Esophagus muscularis mucosa (tissue), 4 donors: ENCODE measurements at regions not wholly inside any gene's neighbourhood (a gene's known extent, or its start where the extent isn't known, plus 50 kb on each side); places are given as distances from the start of the nearest gene placed in this dataset.

Source experiments
- DNase-seq: peaks from one replicate; pipeline ENCODE4 v3.0.0-alpha.2; 2017; ENCODE audit errors: extremely low spot score
- H3K27ac ChIP-seq, 4 donors: fragments of 200-600 bp; sonication (generic); replicated peaks in 1 of 4; 1 replicate in 3 of 4; 2 replicates in 1 of 4; pipeline ENCODE4 v1.5.1; 2016 to 2019; ENCODE audit warnings: mild to moderate bottlenecking in 1 of 4
- H3K27me3 ChIP-seq, 4 donors: fragments of 200-600 bp; sonication (generic); one replicate each; pipeline versions ENCODE4 v1.5.1 to v1.6.0; 2016 to 2019
- H3K36me3 ChIP-seq, 4 donors: fragments of 200-600 bp; sonication (generic); one replicate each; pipeline ENCODE4 v1.5.1; 2016 to 2019
- H3K4me1 ChIP-seq, 4 donors: fragments of 200-600 bp; sonication (generic); one replicate each; pipeline ENCODE4 v1.5.1; 2016 to 2019
- H3K4me3 ChIP-seq, 4 donors: fragments of 200-600 bp; sonication (generic); 1 replicate in 2 of 4; 2 replicates in 2 of 4; pipeline ENCODE4 v1.5.1; 2016 to 2019; ENCODE audit warnings: mild to moderate bottlenecking in 4 of 4, moderate library complexity in 1 of 4
- H3K9me3 ChIP-seq, 4 donors: fragments of 200-600 bp; sonication (generic); 1 replicate in 3 of 4; 2 replicates in 1 of 4; pipeline ENCODE4 v1.5.1; 2016 to 2019
- EP300 ChIP-seq: sonication (generic); formaldehyde crosslinking; IDR thresholded peaks from one replicate; pipeline ENCODE4 v1.6.1; 2017; ENCODE audit warnings: antibody characterized with exemption
- POLR2A ChIP-seq: fragments of 450-650 bp; IDR thresholded peaks from one replicate; pipeline ENCODE4 v1.6.1; 2017; ENCODE audit warnings: antibody characterized with exemption, moderate library complexity, mild to moderate bottlenecking, low read depth
- POLR2AphosphoS5 ChIP-seq, 2 donors: sonication (generic); formaldehyde crosslinking; IDR thresholded peaks; one replicate each; pipeline ENCODE4 v1.6.1; 2017; ENCODE audit warnings: antibody characterized with exemption in 2 of 2
- WGBS: methylation state at CpG from one replicate; pipeline ENCODE4 v1.1.5; 2018; 5-methylcytosine and 5-hydroxymethylcytosine counted together
- intact Hi-C: fragments of 100-400 bp; cut with DNase I; formaldehyde crosslinking; loops from one replicate; pipeline ENCODE4 v1.15.1; 2023
- TF ChIP-seq, protein P1 (sequence below), 3 experiments: fragments of 200-600 bp in 2 of 3; fragments of 450-650 bp in 1 of 3; sonication (generic) in 2 of 3; IDR thresholded peaks; one replicate each; pipeline ENCODE4 v1.5.1; 2017 to 2019; ENCODE audit warnings: antibody characterized with exemption in 3 of 3, mild to moderate bottlenecking in 2 of 3, moderate library complexity in 1 of 3

DNA sequence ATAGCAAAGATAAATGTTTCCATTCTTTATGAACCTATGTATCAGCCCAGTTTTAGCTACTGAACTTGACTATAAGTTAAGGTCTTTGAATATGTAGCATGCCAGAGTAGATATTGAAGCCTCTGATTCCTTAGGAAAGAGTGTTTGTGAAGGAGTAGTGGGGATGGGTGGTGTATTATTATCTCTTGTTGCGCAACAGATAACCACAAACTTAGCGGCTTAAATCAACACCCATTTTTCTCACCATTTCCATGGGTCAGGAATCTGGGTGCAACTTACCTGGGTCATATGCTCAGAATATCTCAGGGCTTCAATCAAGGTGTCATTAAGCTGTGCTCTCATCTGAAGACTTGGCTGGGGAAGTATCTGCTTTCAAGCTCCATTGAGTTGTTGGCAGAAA lies 251.4 kb upstream of the PUDP start:
- H3K27me3 ChIP-seq = no peaks in the 10 kb centered on the region
- no peaks in the 10 kb centered on the region for H3K4me1 ChIP-seq
- no peak overlapping the region for H3K4me3 ChIP-seq
- DNase-seq = no peak
- H3K36me3 ChIP-seq = no peaks in the 10 kb centered on the region
- intact Hi-C loops = no loop called here
- 98% methylated on average over 2 of the region's 2 CpGs for WGBS
- H3K27ac ChIP-seq = no peak overlapping the region
- H3K9me3 ChIP-seq = peaks cover 0 to 3% (median 0%) of the 10 kb centered on the region in 4 donors
- TF ChIP-seq, protein P1, sequence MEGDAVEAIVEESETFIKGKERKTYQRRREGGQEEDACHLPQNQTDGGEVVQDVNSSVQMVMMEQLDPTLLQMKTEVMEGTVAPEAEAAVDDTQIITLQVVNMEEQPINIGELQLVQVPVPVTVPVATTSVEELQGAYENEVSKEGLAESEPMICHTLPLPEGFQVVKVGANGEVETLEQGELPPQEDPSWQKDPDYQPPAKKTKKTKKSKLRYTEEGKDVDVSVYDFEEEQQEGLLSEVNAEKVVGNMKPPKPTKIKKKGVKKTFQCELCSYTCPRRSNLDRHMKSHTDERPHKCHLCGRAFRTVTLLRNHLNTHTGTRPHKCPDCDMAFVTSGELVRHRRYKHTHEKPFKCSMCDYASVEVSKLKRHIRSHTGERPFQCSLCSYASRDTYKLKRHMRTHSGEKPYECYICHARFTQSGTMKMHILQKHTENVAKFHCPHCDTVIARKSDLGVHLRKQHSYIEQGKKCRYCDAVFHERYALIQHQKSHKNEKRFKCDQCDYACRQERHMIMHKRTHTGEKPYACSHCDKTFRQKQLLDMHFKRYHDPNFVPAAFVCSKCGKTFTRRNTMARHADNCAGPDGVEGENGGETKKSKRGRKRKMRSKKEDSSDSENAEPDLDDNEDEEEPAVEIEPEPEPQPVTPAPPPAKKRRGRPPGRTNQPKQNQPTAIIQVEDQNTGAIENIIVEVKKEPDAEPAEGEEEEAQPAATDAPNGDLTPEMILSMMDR (IDR thresholded peaks at IDR 0.05) = no peak
- TF ChIP-seq POLR2A (no peak), POLR2AphosphoS5 (IDR thresholded peaks at IDR 0.05) (no peak), EP300 (no peak)

DNA sequence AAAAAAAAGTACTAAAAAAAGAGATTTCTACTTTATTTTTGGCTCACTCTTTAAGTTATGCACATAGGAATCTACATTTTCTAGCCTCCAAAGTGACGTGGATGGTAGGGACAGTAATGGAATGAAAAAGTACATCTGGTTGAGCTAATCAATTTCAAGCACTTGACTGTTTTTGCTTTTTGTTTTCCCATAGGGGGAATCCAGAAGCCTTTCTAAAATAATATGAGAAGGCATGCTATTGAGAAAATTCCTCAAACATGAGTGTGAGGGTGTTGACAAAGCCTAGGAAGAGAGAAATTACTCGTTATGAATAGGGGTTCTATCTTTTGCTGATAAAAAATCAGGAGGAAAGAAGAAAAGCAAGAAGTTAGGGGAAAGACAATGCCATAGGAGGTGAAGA lies 242.5 kb upstream of the PUDP start:
- Histone ChIP-seq H3K36me3 (no peaks in the 10 kb centered on the region), H3K27ac (no peak overlapping the region), H3K9me3 (no peaks in the 10 kb centered on the region), H3K4me1 (no peaks in the 10 kb centered on the region), H3K4me3 (no peak overlapping the region), H3K27me3 (no peaks in the 10 kb centered on the region)
- 42% methylated on average over 2 of the region's 2 CpGs for WGBS
- no peak for TF ChIP-seq POLR2A
- TF ChIP-seq POLR2AphosphoS5 (IDR thresholded peaks at IDR 0.05) = no peak
- no peak for TF ChIP-seq EP300
- TF ChIP-seq, protein P1 (IDR thresholded peaks at IDR 0.05) = no peak
- no peak for DNase-seq
- intact Hi-C loops = no loop called here

DNA sequence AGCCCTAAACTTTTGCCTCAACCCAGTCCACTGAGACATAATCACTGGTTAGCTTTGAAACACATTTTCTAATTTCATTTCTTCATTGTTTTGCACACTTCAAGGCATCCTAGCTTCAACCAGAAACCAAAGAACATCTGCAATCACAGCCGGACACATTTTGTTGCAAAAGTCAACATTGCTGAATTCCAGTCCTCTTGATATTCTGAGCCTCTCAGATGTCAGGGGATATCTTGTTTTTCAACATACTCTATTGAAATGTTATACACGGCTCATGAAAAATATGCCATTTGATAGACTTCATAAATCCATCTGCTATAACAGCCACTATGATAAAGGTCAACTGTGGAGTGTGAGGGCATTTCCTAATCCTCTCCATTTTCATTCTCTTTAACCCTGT lies 241.6 kb upstream of the PUDP start:
- H3K36me3 ChIP-seq = no peaks in the 10 kb centered on the region
- TF ChIP-seq, protein P1 (IDR thresholded peaks at IDR 0.05) = no peak
- TF ChIP-seq POLR2A (no peak), POLR2AphosphoS5 (IDR thresholded peaks at IDR 0.05) (no peak), EP300 (no peak)
- no peaks in the 10 kb centered on the region for H3K9me3 ChIP-seq
- DNase-seq = no peak
- intact Hi-C loops = no loop called here
- no peaks in the 10 kb centered on the region for H3K27me3 ChIP-seq
- H3K4me3 ChIP-seq = no peak overlapping the region
- no peaks in the 10 kb centered on the region for H3K4me1 ChIP-seq
- WGBS = 65% methylated on average over 2 of the region's 2 CpGs
- no peak overlapping the region for H3K27ac ChIP-seq

DNA sequence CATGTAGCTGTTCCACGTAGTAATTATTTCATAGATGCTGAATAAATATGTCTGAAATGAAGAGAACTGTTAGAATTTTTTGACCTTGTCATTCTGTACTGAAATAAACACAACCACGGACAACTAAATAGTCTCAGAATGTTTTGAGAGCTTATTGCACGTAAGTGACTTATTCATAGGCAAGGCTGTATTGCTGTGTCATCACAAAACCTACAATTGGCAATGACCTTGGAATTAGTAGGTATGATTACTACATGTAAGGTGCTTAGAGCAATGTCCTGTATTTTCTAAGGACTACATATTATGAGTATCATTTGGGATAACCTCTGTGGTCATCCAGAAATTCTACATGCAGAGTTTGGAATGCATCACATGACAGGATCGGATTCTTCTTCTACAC lies 237.2 kb upstream of the PUDP start:
- TF ChIP-seq, protein P1 (IDR thresholded peaks at IDR 0.05) = no peak
- TF ChIP-seq POLR2AphosphoS5 (IDR thresholded peaks at IDR 0.05) (no peak), EP300 (no peak), POLR2A (no peak)
- H3K9me3 ChIP-seq = no peaks in the 10 kb centered on the region
- H3K4me3 ChIP-seq = no peak overlapping the region
- no peak for DNase-seq
- no peaks in the 10 kb centered on the region for H3K27me3 ChIP-seq
- intact Hi-C loops = no loop called here
- no peaks in the 10 kb centered on the region for H3K4me1 ChIP-seq
- no peak overlapping the region for H3K27ac ChIP-seq
- 80% methylated on average over 4 of the region's 4 CpGs for WGBS
- no peaks in the 10 kb centered on the region for H3K36me3 ChIP-seq

DNA sequence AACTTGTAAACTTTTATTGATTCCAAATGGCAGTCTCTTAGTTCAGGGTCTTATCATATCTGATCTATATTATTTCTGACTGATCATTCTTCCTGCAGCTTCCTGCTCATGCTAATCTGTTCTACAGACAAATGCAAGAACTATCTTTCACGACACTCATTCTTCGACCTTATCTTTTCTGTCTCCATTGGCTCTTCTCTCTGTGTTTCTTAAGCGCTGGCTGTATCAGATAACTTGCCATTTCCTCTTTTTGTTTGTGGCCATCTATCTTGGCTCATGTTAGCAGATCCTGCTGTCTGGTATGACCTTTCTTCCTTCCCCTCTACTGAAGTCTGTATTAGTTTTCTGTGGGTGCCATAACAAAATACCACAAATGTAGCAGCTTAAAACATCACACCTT lies 230.5 kb upstream of the PUDP start:
- Histone ChIP-seq H3K36me3 (no peaks in the 10 kb centered on the region), H3K4me3 (no peak overlapping the region), H3K4me1 (no peaks in the 10 kb centered on the region), H3K9me3 (no peaks in the 10 kb centered on the region), H3K27me3 (no peaks in the 10 kb centered on the region), H3K27ac (no peak overlapping the region)
- WGBS = 65% methylated on average over 3 of the region's 3 CpGs
- no peak for DNase-seq
- TF ChIP-seq POLR2A (no peak), POLR2AphosphoS5 (IDR thresholded peaks at IDR 0.05) (no peak), EP300 (no peak)
- TF ChIP-seq, protein P1 (IDR thresholded peaks at IDR 0.05) = no peak
- intact Hi-C loops = no loop called here
